NT2/D1 (cell line): ENCODE measurements at regions not wholly inside any gene's neighbourhood (a gene's known extent, or its start where the extent isn't known, plus 50 kb on each side); places are given as distances from the start of the nearest gene placed in this dataset.
"Not testable (repeated sequence)": the region's sequence is repeated elsewhere in the genome, so short reads cannot be mapped to it uniquely, and the experiment has no call there.

Experiments used
- YY1 ChIP-seq: IDR thresholded peaks from 2 replicates; pipeline ENCODE4 v1.6.1; 2011; ENCODE audit not compliant: insufficient read length, insufficient read depth
- ZNF274 ChIP-seq: IDR thresholded peaks from 2 replicates; pipeline ENCODE4 v1.6.1; 2011; ENCODE audit warnings: mild to moderate bottlenecking, low read depth, low read length

DNA sequence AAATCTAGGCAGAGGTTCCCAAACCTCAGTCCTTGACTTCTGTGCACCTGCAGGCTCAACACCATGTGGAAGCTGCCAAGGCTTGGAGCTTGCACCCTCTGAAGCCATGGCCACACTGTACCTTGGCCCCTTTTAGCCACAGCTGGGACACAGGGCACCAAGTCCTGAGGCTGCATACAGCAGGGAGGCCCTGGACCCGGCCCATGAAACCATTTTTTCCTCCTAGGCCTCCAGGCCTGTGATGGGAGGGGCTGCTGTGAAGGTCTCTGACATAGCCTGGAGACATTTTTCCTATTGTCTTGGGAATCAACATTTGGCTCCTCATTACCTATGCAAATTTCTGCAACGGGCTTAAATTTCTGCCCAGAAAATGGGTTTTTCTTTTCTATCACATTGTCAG, 77.9 kb upstream of the MSTN start:
- not testable (repeated sequence) for TF ChIP-seq ZNF274, YY1
